HG03064 (cell line): ENCODE measurements at regions not wholly inside any gene's neighbourhood (a gene's known extent, or its start where the extent isn't known, plus 50 kb on each side); places are given as distances from the start of the nearest gene placed in this dataset.
"Not testable (repeated sequence)": the region's sequence is repeated elsewhere in the genome, so short reads cannot be mapped to it uniquely, and the experiment has no call there.

ENCODE experiments used
- ATAC-seq: cut with Tn5 transposase; IDR thresholded peaks from one replicate; pipeline ENCODE4 v1.9.1; 2021; ENCODE audit warnings: low read depth; ENCODE audit not compliant: unreplicated experiment

DNA sequence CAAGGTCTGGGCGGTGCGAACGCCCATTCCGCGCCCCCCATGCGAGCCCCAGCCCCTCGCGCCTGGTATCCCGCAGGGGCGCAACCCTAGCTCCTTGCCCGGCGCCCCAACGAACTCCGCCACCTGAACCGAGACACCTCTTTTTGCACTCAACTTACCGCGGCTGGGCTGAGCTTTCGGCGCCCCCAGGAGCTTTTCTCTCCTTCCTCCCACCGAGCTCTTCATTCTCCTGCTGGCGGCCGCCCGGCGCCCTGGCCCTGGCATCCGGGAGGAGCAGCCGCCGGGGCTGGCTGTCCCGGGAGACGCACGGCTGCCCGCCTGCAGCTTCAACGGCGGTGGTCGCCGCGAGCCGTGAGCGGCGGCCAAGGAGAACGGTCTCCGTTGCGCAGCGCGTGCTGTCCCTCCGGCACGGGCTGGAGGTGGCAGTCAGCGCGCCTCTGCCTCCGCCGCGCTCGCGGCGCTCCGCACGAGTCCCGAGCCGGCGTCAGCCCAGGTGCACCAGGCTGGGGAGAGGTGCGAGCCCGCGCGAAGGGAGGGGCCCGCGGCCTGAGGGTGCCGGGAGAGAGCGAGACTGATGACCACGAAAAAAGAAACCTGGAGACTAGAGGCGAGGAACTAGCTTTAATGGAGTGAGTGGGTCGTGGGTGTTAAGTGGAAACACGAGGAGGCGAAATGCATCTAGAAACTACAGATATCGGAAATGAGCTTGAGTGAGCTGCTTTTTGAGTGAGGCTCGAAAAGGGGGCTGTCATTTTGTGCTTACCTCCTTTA, 621.5 kb upstream of the ZNF385D start:
- no peak for ATAC-seq

DNA sequence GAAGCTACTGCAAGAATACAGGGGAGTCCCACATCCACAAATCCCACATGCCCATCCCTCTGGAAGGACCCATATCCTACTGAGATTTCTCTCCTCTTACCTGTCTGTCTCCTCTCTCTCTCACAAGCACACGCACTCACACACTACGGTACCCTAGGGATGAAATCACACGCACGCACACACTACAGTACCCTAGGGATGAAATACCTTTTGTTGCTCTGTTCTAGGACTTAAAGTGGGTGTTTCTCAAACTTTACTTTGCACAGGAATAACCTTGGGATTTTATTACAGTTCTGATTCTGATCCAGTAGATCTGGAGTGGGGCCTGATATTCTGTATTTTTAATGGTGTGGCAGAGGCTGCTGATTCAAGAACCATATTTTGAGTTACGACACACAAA, 622.2 kb upstream of the ZNF385D start:
- no peak for ATAC-seq

DNA sequence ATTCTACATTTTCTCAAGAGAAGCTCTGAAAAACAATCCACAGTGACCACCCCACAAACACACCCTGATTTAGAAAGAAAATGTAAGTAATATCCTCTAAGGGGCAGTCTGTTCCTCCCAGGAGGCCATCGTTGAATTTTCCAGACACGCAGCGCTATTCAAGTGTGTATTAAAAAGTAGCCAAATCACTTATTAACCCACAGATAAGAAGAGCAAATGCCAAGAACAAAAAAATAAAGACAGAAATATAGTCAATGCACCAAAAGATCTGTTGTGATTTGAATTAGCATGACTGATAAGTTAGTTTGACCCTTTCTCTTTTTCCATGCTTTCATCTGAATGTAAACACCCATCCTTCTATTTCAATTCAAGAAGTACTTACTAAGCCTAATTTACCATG, 622.8 kb upstream of the ZNF385D start:
- no peak for ATAC-seq

DNA sequence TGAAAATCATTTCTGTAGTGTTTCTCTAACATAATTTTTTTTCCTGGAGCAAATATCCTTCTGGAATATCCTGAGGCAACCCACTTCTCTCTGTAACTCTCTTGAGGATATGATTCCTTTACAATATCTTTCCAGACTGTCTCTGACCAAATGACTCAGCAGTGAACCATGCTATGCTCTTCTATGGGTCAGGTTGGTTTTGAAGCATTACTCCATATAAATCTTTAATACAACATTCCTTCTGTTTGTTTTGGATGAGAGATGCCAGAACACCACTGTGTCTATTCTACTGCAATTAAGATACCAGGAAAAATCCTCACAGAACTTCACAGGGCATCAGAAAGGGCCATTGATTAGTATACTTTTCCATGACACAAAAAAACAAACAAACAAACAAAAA, 626.4 kb upstream of the ZNF385D start:
- ATAC-seq: no peak

DNA sequence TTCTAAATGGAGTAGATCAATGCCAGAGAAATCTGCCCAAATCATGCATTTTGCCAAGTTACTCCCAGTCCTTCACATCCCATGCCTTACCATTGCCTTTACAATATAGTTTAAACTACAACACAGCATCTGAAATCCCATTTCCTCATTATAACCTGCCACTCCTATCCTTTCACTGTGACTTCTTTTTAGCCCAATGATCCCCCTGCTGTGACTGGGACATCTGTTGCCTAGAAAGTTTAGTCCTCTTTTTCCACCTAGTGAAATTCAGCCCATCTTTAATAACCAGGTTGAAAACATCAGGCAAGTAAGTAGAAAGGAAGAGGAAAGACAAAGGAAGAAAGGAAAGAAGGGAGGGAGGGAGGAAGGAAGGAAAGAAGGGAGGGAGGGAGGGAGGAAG, 627.9 kb upstream of the ZNF385D start:
- no peak for ATAC-seq

DNA sequence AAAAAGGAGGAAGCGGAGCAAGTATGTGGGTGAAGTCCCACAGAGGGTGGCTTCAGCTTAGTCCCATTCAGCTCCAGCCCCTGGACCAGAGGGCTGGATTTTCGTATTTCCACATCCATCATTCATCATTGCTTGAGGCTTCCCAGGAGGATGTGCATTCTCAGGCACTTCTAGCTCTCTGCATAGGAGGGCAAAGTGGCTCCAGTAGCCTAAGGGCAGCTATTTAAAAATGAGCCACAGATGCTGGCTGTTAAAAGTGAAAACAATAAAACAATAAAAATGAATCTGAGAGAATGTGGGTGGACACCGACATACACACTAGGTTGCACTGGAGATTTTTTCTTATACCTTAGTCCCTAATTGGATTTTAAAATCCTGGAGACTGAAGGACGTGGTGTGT, 629.2 kb upstream of the ZNF385D start:
- ATAC-seq: no peak

DNA sequence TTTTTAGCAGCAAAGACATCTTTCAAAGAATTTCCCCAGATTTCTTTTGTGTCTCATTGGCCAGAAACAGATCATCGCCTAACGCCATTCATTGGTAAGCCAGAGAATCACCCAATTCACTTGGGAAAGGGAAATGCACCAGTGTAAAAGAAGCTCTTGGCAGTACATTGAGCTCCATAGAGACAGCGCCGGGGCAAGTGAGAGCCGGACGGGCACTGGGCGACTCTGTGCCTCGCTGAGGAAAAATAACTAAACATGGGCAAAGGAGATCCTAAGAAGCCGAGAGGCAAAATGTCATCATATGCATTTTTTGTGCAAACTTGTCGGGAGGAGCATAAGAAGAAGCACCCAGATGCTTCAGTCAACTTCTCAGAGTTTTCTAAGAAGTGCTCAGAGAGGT, 630.6 kb upstream of the ZNF385D start:
- ATAC-seq: not testable (repeated sequence)

DNA sequence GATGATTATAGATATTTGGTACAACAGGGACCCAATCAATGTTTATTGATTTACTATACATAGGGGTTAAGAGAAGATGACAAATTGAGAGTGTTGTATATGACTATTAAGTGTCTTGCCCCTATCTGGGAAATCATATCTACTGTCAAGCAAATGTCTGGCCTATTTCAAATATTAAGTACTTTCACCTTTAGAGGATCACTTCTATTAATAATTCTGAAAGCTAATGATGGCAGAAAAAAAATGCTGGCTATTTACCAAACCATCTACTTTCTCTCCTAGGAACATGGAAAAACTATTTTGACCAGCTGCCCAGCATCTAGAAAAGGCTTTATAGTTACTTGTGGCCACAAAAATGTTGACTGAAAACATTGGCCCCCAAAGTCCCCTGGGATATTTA, 632.3 kb upstream of the ZNF385D start:
- ATAC-seq: no peak

DNA sequence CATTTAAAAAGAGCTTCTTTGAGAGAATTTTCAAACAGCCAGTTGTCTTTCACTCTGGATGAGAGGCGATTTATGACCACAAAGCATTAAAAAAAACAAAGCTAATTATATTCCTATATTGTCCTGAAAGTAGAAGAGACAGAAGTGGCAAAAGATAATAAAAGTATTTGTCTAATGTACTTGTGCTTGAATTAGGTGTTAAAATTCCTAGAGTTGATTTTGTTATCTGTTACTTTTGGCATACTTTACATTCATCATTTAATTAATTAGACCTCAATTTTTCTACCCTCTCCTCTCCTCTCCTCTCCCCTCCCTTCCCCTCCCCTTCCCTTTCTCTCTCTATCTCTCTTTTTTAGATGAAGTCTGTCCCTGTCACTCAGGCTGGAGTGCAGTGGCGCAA, 635.1 kb upstream of the ZNF385D start:
- no peak for ATAC-seq

DNA sequence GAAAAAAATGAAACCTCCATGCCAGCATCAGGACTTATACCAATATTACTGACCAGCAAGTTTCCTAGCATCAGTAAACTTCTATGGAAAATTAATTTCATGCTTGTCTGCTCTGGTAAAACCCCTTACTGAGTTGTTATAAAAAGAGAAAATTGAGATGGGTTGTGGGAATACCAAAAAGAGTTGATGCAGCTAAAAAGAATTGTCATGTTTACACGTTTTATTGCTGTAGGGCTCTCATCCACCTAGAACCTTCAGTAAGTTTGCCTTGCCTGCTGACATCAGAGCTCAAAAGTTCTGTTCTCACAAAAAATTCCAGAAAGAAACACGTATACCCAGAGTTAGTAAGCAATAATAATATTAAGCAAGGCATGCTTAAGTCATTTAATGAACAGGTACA, 641.3 kb upstream of the ZNF385D start:
- no peak for ATAC-seq

DNA sequence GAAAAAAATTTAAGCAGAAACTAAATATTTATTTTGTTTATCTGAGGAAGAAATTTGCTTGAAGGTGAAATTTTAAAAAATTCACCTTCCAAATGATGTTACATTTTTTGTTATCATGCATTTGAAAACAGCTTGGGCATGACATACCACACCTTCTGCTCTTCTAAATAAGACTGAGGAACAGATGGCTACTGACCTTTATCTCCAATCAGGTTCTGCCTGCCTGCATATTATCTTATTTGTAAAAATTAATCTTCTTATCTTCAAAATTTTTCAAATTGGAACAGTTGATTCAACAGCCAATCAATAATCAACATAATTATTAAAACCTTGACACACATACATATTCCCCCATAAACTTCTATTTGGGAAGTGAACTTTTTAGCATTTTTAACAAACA, 641.8 kb upstream of the ZNF385D start:
- no peak for ATAC-seq

DNA sequence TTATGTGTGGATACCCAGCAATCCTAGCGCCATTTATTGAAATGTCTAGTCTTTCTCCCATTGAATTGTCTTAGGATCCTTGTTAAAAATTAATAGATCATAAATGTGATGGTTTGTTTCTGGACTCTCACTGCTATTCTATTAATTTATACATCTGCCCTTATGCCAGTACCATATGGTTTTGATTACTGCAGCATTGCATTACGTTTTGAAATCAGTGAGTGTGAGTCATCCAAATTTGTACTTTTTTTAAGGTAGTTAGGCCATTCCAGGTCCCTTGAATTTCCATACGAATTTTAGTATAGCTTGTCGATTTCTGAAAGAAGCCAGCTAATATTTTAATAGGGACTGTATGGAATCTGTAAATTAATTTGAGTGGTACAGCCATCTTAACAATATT, 648.6 kb upstream of the ZNF385D start:
- ATAC-seq: no peak

DNA sequence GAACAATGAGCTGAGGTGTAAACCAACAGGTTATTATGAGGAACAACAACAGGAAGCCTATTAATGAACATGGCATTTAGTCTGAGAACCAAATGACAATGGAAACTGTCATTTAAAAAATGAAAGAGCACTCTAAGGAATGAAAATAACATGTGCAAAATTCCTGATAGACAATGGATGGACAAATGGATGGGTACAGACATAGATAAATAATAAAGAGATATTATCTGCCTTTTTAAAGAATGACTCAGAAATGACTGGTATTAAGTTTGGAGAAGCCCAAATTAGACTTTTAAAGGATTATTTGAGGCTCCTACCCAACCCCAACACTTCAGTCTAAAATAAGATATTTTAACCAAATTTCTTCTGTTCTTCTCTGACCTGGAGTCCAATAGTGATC, 650.5 kb upstream of the ZNF385D start:
- no peak for ATAC-seq

DNA sequence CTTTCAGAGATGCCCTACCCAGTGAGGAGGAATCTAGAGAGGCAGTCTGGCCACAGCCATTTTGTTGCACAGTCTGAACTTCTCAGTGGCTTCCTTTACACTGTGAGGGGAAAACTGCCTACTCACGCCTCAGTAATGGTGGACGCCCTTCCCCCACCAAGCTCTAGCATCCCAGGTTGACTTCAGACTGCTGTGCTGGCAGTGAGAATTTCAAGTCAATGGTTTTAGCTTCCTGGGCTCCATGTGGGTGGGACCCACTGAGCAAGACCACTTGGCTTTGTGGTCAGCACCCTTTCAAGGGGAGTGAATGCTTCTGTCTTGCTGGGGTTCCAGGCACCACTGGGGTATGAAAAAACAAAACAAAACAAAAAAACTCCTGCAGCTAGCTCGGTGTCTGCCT, 663.2 kb upstream of the ZNF385D start:
- no peak for ATAC-seq

DNA sequence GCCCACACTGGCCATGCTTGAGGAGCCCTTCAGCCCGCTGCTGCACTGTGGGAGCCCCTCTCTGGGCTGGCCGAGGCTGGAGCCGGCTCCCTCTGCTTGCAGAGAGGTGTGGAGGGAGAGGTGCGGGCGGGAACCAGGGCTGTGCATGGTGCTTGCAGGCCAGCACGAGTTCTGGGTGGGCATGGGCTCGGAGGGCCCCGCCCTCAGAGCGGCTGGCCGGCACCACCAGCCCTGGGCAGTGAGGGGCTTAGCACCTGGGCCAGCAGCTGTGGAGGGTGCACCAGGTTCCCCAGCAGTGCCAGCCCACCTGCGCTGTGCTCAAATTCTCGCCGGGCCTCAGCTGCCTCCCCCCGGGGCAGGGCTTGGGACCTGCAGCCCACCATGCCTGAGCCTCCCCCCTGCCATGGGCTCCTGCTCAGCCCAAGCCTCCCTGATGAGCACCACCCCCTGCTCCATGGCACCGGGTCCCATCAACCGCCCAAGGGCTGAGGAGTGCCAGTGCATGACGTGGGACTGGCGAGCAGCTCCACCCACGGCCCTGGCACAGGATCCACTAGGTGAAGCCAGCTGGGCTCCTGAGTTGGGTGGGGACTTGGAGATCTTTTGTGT, 665.9 kb upstream of the ZNF385D start:
- ATAC-seq: not testable (repeated sequence)

DNA sequence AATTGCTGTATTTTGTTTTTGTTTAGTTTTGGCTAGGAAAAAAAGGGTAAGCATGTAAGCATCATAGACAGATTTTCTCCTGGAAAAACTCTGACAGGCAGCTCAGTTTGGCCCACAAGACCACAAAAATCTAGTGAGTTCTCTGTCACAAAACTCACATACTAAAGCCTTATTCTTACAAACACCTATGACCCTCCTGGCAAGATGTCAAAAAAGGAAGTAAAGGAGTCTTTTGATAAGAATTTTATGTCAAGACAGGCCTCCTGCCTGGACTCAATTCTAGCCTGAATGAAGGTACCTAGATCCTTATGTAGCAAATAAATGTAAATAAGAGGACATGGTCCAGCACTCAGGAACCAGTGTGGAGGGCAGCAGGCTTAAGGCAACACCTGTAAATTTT, 668.3 kb upstream of the ZNF385D start:
- ATAC-seq: no peak

DNA sequence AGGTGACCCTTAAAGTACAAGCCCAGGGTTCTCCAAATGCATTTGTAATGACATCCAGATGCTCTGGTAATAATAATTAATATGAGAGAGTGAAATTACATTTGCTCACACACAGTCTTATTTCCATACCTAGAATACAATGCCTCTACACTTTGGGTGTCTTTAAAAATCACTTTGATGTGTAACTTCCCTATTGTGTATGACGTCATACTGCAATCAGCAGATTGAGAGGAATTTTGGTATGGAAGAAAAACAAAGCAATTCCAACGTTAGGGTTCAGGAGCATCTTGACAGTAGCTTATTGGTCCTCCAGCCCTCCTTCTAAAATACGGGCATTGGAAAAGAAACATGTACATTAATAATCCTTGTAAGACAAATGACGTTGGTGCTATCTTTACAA, 670.6 kb upstream of the ZNF385D start:
- no peak for ATAC-seq

DNA sequence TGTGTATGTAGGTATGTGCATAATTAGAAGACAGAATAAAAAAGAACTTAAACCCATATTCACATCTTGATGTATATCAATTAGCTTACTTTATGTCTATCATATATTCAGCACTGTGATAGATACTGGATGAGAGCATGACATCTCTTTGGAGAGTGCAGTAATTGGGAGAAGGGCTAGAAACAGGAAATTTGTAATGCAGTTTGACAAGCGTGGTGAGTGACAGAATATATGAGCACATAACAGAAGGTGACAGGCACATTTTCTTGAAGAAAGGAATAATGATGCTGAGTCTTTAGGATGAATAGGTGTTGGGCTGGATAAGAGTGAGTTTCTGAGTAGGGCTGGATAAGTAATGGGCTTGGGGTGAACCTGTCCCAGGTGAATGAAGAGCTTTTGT, 680.3 kb upstream of the ZNF385D start:
- no peak for ATAC-seq

DNA sequence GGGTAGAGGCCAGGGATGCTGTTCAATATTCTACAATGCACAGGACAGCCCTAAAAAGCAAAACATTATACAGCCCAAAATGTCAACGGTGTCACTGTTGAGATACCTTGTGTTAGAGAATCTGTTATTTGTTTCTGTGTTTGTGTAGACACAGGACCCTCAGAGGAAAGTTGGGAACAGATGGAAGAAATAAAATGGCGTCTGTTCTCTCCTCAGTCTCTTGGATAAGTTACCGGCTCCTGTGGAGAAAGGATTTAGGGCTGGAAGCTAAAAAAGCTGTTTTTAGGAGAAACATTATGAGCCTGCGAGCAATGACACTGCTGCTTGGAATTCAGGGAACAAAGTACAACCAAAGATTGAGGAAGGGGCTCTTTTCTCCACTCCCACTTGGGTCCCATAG, 688.6 kb upstream of the ZNF385D start:
- ATAC-seq: no peak

DNA sequence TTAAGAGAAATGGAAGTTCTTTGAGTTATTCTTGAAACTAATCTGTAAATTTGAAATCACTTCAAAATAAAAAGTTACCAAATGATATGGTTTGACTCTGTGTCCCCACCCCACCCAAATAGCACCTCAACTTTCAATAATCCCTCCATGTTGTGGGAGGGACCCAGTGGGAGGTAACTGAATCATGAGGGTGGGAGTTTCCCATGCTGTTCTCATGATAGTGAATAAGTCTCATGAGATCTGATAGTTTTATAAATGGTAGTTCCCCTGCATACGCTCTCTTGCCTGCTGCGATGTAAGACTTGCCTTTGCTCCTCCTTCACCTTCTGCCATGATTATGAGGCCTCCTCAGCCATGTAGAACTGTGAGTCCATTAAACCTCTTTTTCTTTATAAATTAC, 690.7 kb upstream of the ZNF385D start:
- no peak for ATAC-seq

DNA sequence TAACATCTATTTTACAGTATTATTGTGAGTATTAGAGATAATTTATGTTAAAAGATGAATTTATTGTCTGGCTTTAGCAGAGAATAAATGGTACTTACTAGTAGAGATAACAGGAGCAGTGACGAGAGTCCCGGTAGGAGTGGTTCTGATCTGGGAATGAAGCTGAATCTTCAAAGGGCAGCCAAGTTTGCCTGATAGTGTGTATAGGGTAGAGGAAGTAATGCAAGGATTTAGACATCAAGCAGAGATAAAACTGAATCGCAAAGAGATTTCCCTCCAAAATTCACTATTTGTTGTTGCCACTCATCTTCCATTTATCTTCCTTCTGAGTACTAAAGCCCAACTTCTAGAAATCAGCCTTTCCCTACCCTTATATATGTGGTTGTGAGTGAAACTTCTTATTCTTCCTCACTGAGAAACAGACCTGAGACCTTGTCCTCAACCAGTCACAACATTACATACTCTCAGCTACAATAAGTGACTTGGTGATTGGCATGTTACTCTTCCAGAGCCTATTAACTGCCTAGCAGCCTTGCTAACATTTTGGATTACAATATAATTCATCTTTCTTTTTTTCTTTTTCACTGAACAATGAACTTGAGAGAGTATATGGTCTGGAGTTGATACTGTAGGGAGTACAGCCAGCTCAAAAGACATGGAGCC, 692.7 kb upstream of the ZNF385D start:
- no peak for ATAC-seq

DNA sequence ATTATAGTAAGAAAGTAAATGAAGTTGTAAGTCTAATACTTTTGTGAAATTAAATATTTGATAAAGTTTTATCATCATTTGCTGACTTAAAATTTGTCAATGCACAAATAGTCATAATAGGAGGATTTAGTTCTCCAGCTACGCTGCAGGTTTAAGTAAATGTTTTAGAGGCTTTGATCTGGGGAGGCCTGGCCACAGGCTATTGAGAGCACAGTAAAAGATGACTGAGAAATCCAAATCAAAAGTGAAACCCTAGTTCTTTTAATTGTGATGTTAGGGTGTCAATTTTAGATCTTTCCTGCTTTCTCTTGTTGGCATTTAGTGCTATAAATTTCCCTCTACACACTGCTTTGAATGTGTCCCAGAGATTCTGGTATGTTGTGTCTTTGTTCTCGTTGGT, 694.3 kb upstream of the ZNF385D start:
- not testable (repeated sequence) for ATAC-seq
